Sigmoid colon (tissue), 4 donors: ENCODE measurements at regions not wholly inside any gene's neighbourhood (a gene's known extent, or its start where the extent isn't known, plus 50 kb on each side); places are given as distances from the start of the nearest gene placed in this dataset.

Source experiments
- EP300 ChIP-seq, 4 donors: sonication (generic); formaldehyde crosslinking; IDR thresholded peaks; one replicate each; pipeline ENCODE4 v1.6.1; 2017; ENCODE audit warnings: antibody characterized with exemption in 4 of 4
- POLR2A ChIP-seq, 2 donors: fragments of 450-650 bp; IDR thresholded peaks; one replicate each; pipeline ENCODE4 v1.6.1; 2016; ENCODE audit warnings: antibody characterized with exemption in 2 of 2, mild to moderate bottlenecking in 2 of 2, moderate library complexity in 2 of 2
- TF ChIP-seq, protein P1 (sequence below), 4 experiments: fragments of 450-650 bp in 3 of 4; fragments of 200-600 bp in 1 of 4; IDR thresholded peaks; one replicate each; pipeline ENCODE4 v1.5.1; 2016 to 2019; ENCODE audit warnings: antibody characterized with exemption in 4 of 4, mild to moderate bottlenecking in 3 of 4, moderate library complexity in 2 of 4

DNA sequence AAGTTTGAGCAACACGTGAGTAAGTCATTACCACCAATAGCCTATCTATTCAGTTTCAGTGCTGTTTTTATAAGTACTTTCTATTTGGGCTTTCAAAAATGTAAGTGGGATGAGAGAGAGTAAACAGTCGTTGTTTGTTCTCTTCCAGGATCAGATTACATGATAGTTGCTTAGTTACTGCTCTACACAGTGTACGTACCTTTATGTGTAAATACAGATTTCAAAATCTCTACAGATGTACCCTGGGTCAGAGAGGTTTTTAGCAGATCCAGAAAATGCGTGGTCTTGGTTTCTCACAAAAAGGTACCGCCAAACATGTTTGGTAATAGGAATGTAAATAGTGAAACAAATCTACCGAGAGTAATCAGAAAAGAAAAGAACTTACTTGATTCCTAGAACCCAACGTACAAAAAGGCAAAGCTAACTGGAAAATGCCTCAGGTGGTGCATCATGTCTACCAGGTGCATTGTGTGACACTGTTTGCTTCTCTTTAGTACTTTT lies 421.1 kb downstream of the BCKDHB start:
- TF ChIP-seq POLR2A (IDR thresholded peaks at IDR 0.05) (no peak), EP300 (IDR thresholded peaks at IDR 0.05) (no peak)
- TF ChIP-seq, protein P1, sequence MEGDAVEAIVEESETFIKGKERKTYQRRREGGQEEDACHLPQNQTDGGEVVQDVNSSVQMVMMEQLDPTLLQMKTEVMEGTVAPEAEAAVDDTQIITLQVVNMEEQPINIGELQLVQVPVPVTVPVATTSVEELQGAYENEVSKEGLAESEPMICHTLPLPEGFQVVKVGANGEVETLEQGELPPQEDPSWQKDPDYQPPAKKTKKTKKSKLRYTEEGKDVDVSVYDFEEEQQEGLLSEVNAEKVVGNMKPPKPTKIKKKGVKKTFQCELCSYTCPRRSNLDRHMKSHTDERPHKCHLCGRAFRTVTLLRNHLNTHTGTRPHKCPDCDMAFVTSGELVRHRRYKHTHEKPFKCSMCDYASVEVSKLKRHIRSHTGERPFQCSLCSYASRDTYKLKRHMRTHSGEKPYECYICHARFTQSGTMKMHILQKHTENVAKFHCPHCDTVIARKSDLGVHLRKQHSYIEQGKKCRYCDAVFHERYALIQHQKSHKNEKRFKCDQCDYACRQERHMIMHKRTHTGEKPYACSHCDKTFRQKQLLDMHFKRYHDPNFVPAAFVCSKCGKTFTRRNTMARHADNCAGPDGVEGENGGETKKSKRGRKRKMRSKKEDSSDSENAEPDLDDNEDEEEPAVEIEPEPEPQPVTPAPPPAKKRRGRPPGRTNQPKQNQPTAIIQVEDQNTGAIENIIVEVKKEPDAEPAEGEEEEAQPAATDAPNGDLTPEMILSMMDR (IDR thresholded peaks at IDR 0.05), result no peak
